Breast epithelium (tissue), 4 donors: ENCODE measurements at regions not wholly inside any gene's neighbourhood (a gene's known extent, or its start where the extent isn't known, plus 50 kb on each side); places are given as distances from the start of the nearest gene placed in this dataset.

Experiments used
- DNase-seq, 2 donors: peaks; one replicate each; pipeline ENCODE4 v3.0.0-alpha.2; 2019; ENCODE audit warnings: low spot score in 2 of 2
- H3K27ac ChIP-seq, 2 donors: fragments of 200-600 bp; sonication (generic) in 1 of 2; one replicate each; pipeline ENCODE4 v1.5.1; 2016 to 2019; ENCODE audit warnings: mild to moderate bottlenecking in 1 of 2
- H3K27me3 ChIP-seq, 2 donors: fragments of 200-600 bp; sonication (generic) in 1 of 2; one replicate each; pipeline versions ENCODE4 v1.5.1 to v1.6.0; 2017 to 2019; ENCODE audit warnings: control low read depth in 1 of 2, mild to moderate bottlenecking in 1 of 2
- H3K36me3 ChIP-seq: fragments of 200-600 bp; one replicate; pipeline ENCODE4 v1.5.1; 2019
- H3K4me1 ChIP-seq, 2 donors: fragments of 200-600 bp; sonication (generic); one replicate each; pipeline ENCODE4 v1.5.1; 2016 to 2019; ENCODE audit warnings: control low read depth in 1 of 2
- H3K4me3 ChIP-seq, 3 donors: fragments of 200-600 bp; sonication (generic); 1 replicate in 2 of 3; 2 replicates in 1 of 3; pipeline ENCODE4 v1.5.1; 2016 to 2019; ENCODE audit warnings: mild to moderate bottlenecking in 3 of 3, moderate library complexity in 2 of 3
- H3K9me3 ChIP-seq, 2 donors: fragments of 200-600 bp; sonication (generic) in 1 of 2; one replicate each; pipeline ENCODE4 v1.5.1; 2016 to 2019; ENCODE audit warnings: control low read depth in 1 of 2
- POLR2A ChIP-seq: fragments of 450-650 bp; IDR thresholded peaks from one replicate; pipeline ENCODE4 v1.6.1; 2016; ENCODE audit warnings: antibody characterized with exemption, mild to moderate bottlenecking, moderate library complexity
- POLR2AphosphoS5 ChIP-seq, 3 donors: sonication (generic); formaldehyde crosslinking; IDR thresholded peaks; one replicate each; pipeline ENCODE4 v1.6.1; 2017; ENCODE audit warnings: antibody characterized with exemption in 3 of 3
- intact Hi-C: fragments of 100-400 bp; cut with DNase I; formaldehyde crosslinking; loops from one replicate; pipeline ENCODE4 v1.15.1; 2023; ENCODE audit warnings: low total_unique reads
- TF ChIP-seq, protein P1 (sequence below), 3 donors: fragments of 450-650 bp; IDR thresholded peaks; one replicate each; pipeline ENCODE4 v1.5.1; 2016 to 2017; ENCODE audit warnings: antibody characterized with exemption in 3 of 3, mild to moderate bottlenecking in 3 of 3, moderate library complexity in 3 of 3

DNA sequence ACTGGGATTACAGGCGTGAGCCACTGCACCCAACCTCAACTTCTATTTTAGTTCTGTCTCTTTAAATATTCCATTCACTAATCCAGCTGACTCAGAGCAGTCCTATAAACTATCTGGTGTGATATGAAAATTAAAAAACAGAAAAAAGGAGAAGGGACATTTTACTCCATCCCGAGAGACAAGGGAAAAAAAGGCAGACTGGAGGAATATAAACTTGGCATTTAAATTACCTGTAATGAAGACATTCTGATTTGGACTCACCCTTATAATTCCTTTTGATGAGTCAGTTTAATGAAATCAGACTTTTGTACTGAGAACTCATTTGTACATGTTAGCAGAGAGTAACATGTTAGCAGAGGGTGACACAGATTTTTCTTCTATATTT is 74.8 kb upstream of the RIOK3 start:
- no peak for DNase-seq
- H3K4me3 ChIP-seq, result no peak overlapping the region
- H3K36me3 ChIP-seq, result no peaks in the 10 kb centered on the region
- peaks cover 0 to 7% of the 10 kb centered on the region in 2 donors for H3K4me1 ChIP-seq
- no peaks in the 10 kb centered on the region for H3K27me3 ChIP-seq
- peak overlapping the region; percentile 63 to 65 for H3K27ac ChIP-seq
- H3K9me3 ChIP-seq, result no peaks in the 10 kb centered on the region
- TF ChIP-seq, protein P1, sequence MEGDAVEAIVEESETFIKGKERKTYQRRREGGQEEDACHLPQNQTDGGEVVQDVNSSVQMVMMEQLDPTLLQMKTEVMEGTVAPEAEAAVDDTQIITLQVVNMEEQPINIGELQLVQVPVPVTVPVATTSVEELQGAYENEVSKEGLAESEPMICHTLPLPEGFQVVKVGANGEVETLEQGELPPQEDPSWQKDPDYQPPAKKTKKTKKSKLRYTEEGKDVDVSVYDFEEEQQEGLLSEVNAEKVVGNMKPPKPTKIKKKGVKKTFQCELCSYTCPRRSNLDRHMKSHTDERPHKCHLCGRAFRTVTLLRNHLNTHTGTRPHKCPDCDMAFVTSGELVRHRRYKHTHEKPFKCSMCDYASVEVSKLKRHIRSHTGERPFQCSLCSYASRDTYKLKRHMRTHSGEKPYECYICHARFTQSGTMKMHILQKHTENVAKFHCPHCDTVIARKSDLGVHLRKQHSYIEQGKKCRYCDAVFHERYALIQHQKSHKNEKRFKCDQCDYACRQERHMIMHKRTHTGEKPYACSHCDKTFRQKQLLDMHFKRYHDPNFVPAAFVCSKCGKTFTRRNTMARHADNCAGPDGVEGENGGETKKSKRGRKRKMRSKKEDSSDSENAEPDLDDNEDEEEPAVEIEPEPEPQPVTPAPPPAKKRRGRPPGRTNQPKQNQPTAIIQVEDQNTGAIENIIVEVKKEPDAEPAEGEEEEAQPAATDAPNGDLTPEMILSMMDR (IDR thresholded peaks at IDR 0.05), result no peak
- TF ChIP-seq POLR2AphosphoS5 (IDR thresholded peaks at IDR 0.05) (no peak), POLR2A (no peak)
- intact Hi-C loops, result no loop called here

DNA sequence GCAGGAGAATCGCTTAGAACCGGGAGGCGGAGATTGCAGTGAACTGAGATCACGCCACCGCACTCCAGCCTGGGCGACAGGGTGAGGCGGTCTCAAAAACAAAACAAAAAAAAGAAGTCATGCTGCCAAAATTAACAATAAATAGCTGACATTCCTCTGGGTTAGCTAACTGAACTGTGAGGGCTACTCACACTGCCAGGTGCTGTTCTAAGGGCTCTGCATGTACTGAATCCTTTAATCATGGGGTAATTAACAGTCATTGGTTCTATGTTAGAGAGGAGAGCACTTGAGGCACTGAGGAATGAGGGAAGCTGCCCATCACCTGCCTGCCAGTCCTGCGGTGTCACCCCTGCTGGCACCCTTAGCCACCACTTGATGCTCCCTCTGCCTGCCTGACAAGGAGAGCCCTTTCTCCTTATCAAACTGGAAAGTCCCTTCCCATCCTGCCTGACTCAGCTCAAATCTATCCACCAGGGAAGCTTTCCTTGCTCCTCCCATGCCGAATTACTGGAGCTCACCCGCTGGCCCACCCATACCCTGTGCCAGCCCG is 73.0 kb upstream of the RIOK3 start:
- Histone ChIP-seq H3K27ac (no peak overlapping the region), H3K27me3 (no peaks in the 10 kb centered on the region), H3K4me3 (no peak overlapping the region), H3K36me3 (no peaks in the 10 kb centered on the region), H3K4me1 (peaks cover 0 to 7% of the 10 kb centered on the region in 2 donors), H3K9me3 (no peaks in the 10 kb centered on the region)
- no peak for TF ChIP-seq POLR2A
- TF ChIP-seq POLR2AphosphoS5 (IDR thresholded peaks at IDR 0.05), result no peak
- TF ChIP-seq, protein P1 (IDR thresholded peaks at IDR 0.05), result no peak
- intact Hi-C loops, result no loop called here
- DNase-seq, result no peak

DNA sequence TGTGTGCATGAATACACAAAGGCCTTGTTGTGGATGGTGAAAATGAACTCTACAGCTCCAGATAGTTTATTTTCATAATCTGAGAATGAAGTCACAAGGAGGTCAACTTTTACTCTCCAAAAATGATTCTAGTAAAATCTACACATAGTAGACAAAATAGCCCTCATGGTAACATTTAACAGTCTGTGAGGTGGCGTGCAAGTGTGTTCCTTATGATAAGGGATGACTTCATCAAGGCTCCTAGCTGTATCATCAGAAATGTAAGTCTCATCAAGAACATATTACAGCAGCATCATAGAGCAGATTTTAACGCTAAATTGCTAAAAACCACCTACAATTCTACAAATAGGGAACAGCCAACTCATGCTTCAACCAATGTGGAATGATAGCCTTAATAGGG is 72.3 kb upstream of the RIOK3 start:
- no peak overlapping the region for H3K27ac ChIP-seq
- H3K4me3 ChIP-seq, result no peak overlapping the region
- TF ChIP-seq POLR2AphosphoS5 (IDR thresholded peaks at IDR 0.05) (no peak), POLR2A (no peak)
- TF ChIP-seq, protein P1 (IDR thresholded peaks at IDR 0.05), result no peak
- H3K9me3 ChIP-seq, result no peaks in the 10 kb centered on the region
- DNase-seq, result no peak
- no peaks in the 10 kb centered on the region for H3K36me3 ChIP-seq
- no peaks in the 10 kb centered on the region for H3K27me3 ChIP-seq
- intact Hi-C loops, result no loop called here
- peaks cover 0 to 7% of the 10 kb centered on the region in 2 donors for H3K4me1 ChIP-seq

DNA sequence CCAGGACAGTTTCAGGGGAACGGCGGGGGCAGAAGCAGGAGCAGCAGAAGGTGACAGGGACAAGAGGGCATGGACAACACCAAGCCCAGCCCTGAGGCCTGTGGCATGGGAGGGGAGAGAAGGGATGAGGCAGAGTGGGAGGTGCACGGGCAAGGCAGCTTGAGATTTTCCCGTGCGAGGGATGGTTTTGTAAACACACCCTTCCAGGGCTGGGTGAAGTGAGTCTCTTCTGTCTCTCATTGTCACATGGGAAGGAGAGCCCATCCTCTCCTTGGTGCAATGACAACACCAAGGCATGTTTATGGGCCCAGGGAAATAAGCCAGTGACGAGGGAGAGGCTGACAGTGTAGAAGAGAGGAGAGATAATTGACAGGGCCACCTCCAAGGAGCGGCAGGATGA is 69.6 kb upstream of the RIOK3 start:
- no peaks in the 10 kb centered on the region for H3K27me3 ChIP-seq
- TF ChIP-seq, protein P1 (IDR thresholded peaks at IDR 0.05), result no peak
- TF ChIP-seq POLR2A (no peak), POLR2AphosphoS5 (IDR thresholded peaks at IDR 0.05) (no peak)
- no peak overlapping the region for H3K27ac ChIP-seq
- no peaks in the 10 kb centered on the region for H3K9me3 ChIP-seq
- H3K4me3 ChIP-seq, result no peak overlapping the region
- peaks cover 0 to 4% of the 10 kb centered on the region in 2 donors for H3K4me1 ChIP-seq
- no peaks in the 10 kb centered on the region for H3K36me3 ChIP-seq
- intact Hi-C loops, result no loop called here
- DNase-seq, result no peak

DNA sequence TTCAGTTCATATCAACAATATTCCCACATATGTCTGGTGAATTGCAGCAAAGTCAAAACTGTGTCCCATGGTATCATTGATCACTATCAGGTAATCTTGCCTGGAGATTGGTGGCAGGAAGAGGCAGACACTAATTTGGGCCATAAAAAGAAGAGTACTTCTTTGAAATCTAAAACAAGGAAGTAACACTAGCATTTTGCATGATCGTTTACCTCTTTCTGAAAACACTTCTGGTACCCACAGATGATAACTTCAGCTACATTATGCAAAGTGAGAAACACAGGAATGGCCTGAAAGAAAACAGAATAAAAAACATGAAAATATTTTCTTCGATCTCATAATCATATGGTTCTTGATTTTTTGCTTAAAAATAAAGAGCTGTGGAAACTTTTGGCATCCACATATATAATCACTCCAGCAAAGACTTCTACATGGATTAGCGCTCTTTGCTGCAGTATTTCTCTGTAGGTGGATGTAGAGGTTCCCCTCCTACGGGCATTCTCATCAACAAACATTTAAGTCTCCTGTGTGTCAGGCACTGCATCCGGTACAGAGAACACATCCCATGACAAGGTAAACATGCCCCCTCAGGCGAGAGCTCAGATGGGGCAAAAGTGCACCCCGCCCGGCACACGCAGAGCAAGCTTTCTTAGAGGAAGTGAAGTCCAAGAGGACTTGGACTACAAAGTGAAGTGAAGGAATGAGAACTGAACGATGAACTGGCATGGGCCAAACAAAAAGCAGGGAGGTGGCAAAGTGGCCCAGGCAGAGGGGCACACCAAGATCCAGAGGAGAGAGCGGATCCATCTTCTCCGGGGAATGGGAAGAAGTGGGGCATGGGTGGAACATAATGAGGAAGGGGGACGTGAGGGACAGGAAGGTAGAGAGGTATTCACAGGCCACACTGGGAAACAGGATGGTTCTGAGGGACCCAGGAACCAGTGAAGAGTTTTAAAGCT is 68.0 kb upstream of the RIOK3 start:
- Histone ChIP-seq H3K4me1 (no peaks in the 10 kb centered on the region), H3K9me3 (no peaks in the 10 kb centered on the region), H3K4me3 (no peak overlapping the region), H3K36me3 (no peaks in the 10 kb centered on the region), H3K27me3 (no peaks in the 10 kb centered on the region), H3K27ac (no peak overlapping the region)
- TF ChIP-seq, protein P1 (IDR thresholded peaks at IDR 0.05), result no peak
- no peak for TF ChIP-seq POLR2A
- TF ChIP-seq POLR2AphosphoS5 (IDR thresholded peaks at IDR 0.05), result no peak
- DNase-seq, result no peak
- intact Hi-C loops, result no loop called here
